Type B pancreatic cell (in vitro differentiated cells): ENCODE measurements at regions not wholly inside any gene's neighbourhood (a gene's known extent, or its start where the extent isn't known, plus 50 kb on each side); places are given as distances from the start of the nearest gene placed in this dataset.

Experiments used
- DNase-seq: peaks from one replicate; pipeline ENCODE4 v3.0.0; 2021; ENCODE audit warnings: mixed read lengths; ENCODE audit not compliant: unreplicated experiment; ENCODE audit errors: extremely low spot score
- H3K27ac Mint-ChIP-seq: 2 replicates; pipeline ENCODE4 v1.8.0; 2021; ENCODE audit warnings: mild to moderate bottlenecking, mixed read lengths
- H3K27me3 Mint-ChIP-seq: 2 replicates; pipeline ENCODE4 v1.8.0; 2021; ENCODE audit warnings: mixed read lengths
- H3K36me3 Mint-ChIP-seq: 2 replicates; pipeline ENCODE4 v1.8.0; 2021; ENCODE audit warnings: mixed read lengths
- H3K4me1 Mint-ChIP-seq: one replicate; pipeline ENCODE4 v1.8.0; 2021; ENCODE audit warnings: mixed read lengths; ENCODE audit not compliant: unreplicated experiment
- H3K4me3 Mint-ChIP-seq: 2 replicates; pipeline ENCODE4 v1.8.0; 2021; ENCODE audit warnings: mild to moderate bottlenecking, mixed read lengths
- H3K9me3 Mint-ChIP-seq: 2 replicates; pipeline ENCODE4 v1.8.0; 2021; ENCODE audit warnings: mixed read lengths
- CTCF ChIP-seq: fragments of 200-600 bp; sonication (generic); conservative IDR thresholded peaks from 2 replicates; pipeline ENCODE4 v1.5.0; 2021; ENCODE audit warnings: antibody characterized with exemption, mild to moderate bottlenecking

DNA sequence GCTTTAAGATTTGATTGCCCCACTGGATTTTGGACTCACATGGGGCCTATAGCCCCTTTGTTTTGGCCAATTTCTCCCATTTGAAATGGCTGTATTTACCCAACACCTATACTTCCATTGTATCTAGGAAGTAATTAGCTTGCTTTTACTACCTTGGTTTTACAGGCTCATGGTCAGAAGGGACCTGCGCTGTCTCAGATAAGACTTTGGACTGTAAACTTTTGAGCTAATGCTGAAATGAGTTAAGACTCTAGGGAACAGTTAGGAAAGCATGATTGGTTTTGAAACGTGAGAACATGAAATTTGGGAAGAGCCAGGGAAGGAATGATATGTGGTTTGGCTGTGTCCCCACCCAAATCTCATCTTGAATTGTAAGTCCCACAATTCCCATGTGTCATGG, 419.0 kb upstream of the TMPO start:
- peaks cover 3% of the 10 kb centered on the region for H3K36me3 Mint-ChIP-seq
- peaks cover 6% of the 10 kb centered on the region for H3K9me3 Mint-ChIP-seq
- TF ChIP-seq CTCF = no peak
- no peak overlapping the region for H3K4me3 Mint-ChIP-seq
- H3K27me3 Mint-ChIP-seq = no peaks in the 10 kb centered on the region
- H3K27ac Mint-ChIP-seq = no peak overlapping the region
- no peak for DNase-seq
- H3K4me1 Mint-ChIP-seq = no peaks in the 10 kb centered on the region

DNA sequence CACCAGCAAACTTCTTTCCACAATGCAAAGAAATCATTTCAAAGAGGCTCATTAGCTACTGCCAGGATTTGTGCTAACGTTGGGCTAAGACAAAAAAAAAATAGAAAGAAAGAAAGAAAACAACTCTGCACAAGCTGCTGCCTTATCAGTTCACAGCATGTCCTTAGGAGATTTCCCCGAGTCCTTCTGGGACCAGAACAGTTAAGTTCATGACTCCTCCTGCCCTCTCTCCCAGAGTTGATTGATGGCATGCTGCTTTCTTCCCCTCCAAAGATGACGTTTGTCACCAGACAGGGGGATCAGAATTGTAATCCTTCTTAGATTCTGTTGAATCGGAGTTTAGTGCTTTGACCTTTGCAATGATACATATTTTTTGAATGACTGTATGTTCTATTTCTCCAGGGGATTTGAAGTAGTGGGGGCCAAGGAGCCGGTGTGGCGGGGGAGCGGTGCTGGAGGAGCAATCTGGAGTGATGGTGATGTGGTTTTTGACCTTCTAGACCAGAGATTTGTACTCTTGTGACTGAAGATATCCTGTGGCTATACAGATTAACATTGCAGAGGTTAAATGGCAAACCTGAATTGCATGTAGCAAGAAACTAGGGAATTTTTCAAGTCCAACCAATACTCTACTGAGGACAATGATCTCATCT, 409.2 kb upstream of the TMPO start:
- Mint-ChIP-seq H3K4me1 (peaks cover 21% of the 10 kb centered on the region), H3K9me3 (no peaks in the 10 kb centered on the region), H3K4me3 (no peak overlapping the region), H3K27ac (no peak overlapping the region), H3K27me3 (no peaks in the 10 kb centered on the region), H3K36me3 (no peaks in the 10 kb centered on the region)
- TF ChIP-seq CTCF = no peak
- no peak for DNase-seq

GRCh38 chr12:98109266-98109665, 406.1 kb upstream of the TMPO start:
- H3K4me3 Mint-ChIP-seq = no peak overlapping the region
- H3K9me3 Mint-ChIP-seq = no peaks in the 10 kb centered on the region
- no peaks in the 10 kb centered on the region for H3K36me3 Mint-ChIP-seq
- no peaks in the 10 kb centered on the region for H3K27me3 Mint-ChIP-seq
- DNase-seq = no peak
- H3K27ac Mint-ChIP-seq = no peak overlapping the region
- peaks cover 21% of the 10 kb centered on the region for H3K4me1 Mint-ChIP-seq
- TF ChIP-seq CTCF = no peak

DNA sequence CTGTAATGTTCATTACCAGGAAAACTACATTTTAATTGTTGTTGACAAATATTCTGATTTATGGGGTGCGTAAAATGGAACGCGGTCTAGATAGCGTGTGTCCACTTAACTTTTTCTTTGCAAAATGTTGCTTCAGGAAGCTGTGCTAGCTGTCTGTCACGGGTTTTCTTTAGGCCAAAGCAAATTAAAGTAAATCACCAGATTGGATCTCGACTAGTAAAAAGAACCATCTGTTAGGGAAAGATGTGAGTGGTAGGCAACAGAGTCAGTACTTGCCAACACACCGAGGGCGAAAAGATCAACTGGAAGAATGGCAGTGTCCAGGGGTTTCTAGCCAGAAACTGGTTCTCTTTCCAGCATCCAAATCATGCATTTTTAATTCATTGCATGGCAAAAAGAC, 404.9 kb upstream of the TMPO start:
- Mint-ChIP-seq H3K36me3 (no peaks in the 10 kb centered on the region), H3K4me3 (no peak overlapping the region), H3K27ac (no peak overlapping the region), H3K9me3 (no peaks in the 10 kb centered on the region), H3K27me3 (no peaks in the 10 kb centered on the region), H3K4me1 (peaks cover 18% of the 10 kb centered on the region)
- no peak for DNase-seq
- TF ChIP-seq CTCF = no peak

GRCh38 chr12:98113548-98113947, 401.8 kb upstream of the TMPO start:
- Mint-ChIP-seq H3K27me3 (peaks cover 4% of the 10 kb centered on the region), H3K4me3 (no peak overlapping the region), H3K27ac (no peak overlapping the region), H3K9me3 (no peaks in the 10 kb centered on the region), H3K4me1 (peaks cover 9% of the 10 kb centered on the region), H3K36me3 (no peaks in the 10 kb centered on the region)
- TF ChIP-seq CTCF = no peak
- no peak for DNase-seq

DNA sequence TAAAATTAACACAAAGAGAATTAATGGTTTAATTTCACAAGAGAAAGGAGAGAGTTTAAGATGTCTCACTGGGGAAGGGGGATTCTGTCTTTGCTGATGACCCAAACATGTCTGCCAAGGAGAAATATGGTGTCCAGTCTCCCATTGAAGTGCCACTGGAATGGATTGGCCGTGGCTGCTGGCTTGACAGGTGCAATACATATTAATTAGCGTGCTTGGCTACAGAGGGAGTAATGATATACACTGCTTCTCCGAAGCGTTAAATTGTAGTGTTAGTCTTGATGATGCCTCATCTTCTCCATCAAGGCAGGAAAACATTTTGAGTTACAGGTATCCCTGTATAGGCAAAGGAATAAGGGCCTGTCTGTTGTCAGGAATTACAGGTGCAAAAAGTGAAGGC, 393.4 kb upstream of the TMPO start:
- Mint-ChIP-seq H3K27me3 (peaks cover 8% of the 10 kb centered on the region), H3K4me3 (no peak overlapping the region), H3K4me1 (peaks cover 15% of the 10 kb centered on the region), H3K36me3 (peaks cover 4% of the 10 kb centered on the region), H3K27ac (no peak overlapping the region), H3K9me3 (peaks cover 5% of the 10 kb centered on the region)
- DNase-seq = no peak
- TF ChIP-seq CTCF = no peak
